Nephron (organoid): ENCODE measurements at regions not wholly inside any gene's neighbourhood (a gene's known extent, or its start where the extent isn't known, plus 50 kb on each side); places are given as distances from the start of the nearest gene placed in this dataset.

Experiments used
- H3K27ac Mint-ChIP-seq, 3 experiments: 2 replicates each; pipeline ENCODE4 v1.8.0; 2020; ENCODE audit warnings: mixed read lengths in 3 of 3, mild to moderate bottlenecking in 2 of 3, moderate library complexity in 1 of 3
- H3K27me3 Mint-ChIP-seq: 2 replicates; pipeline ENCODE4 v1.8.0; 2021; ENCODE audit warnings: low read depth, mild to moderate bottlenecking, moderate library complexity, mixed read lengths
- H3K36me3 Mint-ChIP-seq: 2 replicates; pipeline ENCODE4 v1.8.0; 2020; ENCODE audit warnings: low read depth, mixed read lengths
- H3K4me1 Mint-ChIP-seq: 2 replicates; pipeline ENCODE4 v1.8.0; 2020; ENCODE audit warnings: mixed read lengths
- H3K4me3 Mint-ChIP-seq, 3 experiments: 2 replicates each; pipeline ENCODE4 v1.8.0; 2020; ENCODE audit warnings: mild to moderate bottlenecking in 3 of 3, mixed read lengths in 3 of 3, moderate library complexity in 2 of 3
- H3K9me3 Mint-ChIP-seq: 2 replicates; pipeline ENCODE4 v1.8.0; 2020; ENCODE audit warnings: mixed read lengths
- TF ChIP-seq, protein P1 (sequence below), 3 experiments: fragments of 200-600 bp; sonication (generic); IDR thresholded peaks; one replicate each; pipeline ENCODE4 v1.5.0; 2021; ENCODE audit warnings: antibody characterized with exemption in 3 of 3; ENCODE audit not compliant: unreplicated experiment in 3 of 3

DNA sequence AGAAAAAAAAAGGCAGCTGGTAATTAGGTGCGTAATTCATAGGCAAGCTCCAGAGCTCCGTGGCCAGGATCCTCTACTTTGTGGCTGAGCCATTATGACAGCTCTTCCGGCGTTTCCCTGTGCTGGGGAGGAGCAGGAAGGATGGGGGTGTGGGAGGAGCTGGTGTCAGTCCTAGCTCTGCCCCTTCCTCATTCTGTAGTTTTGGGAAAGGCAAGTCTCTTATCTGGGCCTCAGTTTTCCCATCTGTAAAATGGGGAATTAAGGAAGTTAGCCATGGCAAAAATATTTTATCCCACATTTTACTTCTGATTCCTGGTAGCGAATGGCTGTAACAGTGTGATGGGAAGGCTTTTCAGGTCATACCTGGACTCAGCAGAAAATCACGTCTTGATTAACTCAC lies 81.1 kb downstream of the SEC61B start:
- H3K27me3 Mint-ChIP-seq = peaks cover 3% of the 10 kb centered on the region
- TF ChIP-seq, protein P1, sequence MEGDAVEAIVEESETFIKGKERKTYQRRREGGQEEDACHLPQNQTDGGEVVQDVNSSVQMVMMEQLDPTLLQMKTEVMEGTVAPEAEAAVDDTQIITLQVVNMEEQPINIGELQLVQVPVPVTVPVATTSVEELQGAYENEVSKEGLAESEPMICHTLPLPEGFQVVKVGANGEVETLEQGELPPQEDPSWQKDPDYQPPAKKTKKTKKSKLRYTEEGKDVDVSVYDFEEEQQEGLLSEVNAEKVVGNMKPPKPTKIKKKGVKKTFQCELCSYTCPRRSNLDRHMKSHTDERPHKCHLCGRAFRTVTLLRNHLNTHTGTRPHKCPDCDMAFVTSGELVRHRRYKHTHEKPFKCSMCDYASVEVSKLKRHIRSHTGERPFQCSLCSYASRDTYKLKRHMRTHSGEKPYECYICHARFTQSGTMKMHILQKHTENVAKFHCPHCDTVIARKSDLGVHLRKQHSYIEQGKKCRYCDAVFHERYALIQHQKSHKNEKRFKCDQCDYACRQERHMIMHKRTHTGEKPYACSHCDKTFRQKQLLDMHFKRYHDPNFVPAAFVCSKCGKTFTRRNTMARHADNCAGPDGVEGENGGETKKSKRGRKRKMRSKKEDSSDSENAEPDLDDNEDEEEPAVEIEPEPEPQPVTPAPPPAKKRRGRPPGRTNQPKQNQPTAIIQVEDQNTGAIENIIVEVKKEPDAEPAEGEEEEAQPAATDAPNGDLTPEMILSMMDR (IDR thresholded peaks at IDR 0.05; ENCODE audit: unreplicated experiment in 3 of 3) = no peak
- H3K36me3 Mint-ChIP-seq = no peaks in the 10 kb centered on the region
- H3K27ac Mint-ChIP-seq = no peak overlapping the region
- H3K4me1 Mint-ChIP-seq = no peaks in the 10 kb centered on the region
- no peak overlapping the region for H3K4me3 Mint-ChIP-seq
- H3K9me3 Mint-ChIP-seq = no peaks in the 10 kb centered on the region

DNA sequence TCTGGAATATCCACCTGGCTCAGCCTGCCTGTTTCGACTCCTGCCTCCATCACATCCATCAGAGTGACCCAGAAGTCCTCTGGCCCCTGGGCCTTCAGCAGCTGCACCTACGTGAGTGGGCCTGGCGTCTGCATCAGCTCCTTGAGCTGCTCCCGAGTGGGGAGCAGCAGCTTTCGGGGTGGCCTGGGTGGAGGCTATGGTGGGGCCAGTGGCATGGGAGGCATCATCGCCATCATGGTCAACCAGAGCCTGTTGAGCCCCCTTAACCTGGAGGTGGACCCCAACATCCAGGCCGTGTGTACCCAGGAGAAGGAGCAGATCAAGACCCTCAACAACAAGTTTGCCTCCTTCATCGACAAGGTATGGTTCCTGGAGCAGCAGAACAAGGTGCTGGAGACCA lies 83.0 kb downstream of the SEC61B start:
- no peaks in the 10 kb centered on the region for H3K4me1 Mint-ChIP-seq
- H3K9me3 Mint-ChIP-seq = no peaks in the 10 kb centered on the region

DNA sequence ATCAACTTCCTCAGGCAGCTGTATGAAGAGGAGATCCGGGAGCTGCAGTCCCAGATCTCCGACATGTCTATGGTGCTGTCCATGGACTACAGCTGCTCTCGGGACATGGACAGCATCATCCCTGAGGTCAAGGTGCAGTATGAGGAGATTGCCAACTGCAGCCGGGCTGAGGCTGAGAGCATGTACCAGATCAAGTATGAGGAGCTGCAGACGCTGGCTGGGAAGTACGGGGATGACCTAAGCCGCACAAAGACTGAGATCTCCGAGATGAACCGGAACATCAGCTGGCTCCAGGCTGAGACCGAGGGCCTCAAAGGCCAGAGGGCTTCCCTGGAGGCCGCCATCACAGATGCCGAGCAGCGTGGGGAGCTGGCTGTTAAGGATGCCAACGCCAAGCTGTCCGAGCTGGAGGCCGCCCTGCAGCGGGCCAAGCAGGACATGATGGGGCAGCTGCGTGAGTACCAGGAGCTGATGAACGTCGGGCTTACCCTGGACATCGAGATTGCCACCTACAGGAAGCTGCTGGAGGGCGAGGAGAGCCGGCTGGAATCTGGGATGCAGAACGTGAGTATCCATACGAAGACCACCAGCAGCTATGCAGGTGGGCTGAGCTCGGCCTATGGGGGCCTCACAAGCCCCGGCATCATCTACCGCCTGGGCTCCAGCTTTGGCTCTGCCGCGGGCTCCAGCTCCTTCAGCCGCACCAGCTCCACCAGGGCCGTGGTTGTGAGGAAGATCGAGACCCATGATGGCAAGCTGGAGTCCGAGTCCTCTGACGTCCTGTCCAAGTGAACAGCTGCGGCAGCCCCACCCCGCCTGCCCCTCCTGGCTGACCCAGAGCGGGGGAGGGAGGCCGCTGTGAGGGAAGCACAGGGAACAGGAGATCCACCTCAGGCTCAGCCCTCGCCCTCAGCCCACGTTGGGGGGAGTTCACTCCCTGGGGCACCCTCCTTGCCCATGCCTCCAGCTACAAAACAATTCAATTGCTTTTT lies 84.0 kb downstream of the SEC61B start:
- Mint-ChIP-seq H3K9me3 (no peaks in the 10 kb centered on the region), H3K4me3 (no peak overlapping the region), H3K4me1 (no peaks in the 10 kb centered on the region)

More for the DNA sequence above, 83.0 kb downstream of the SEC61B start:
- TF ChIP-seq, protein P1 (IDR thresholded peaks at IDR 0.05; ENCODE audit: unreplicated experiment in 3 of 3) = no peak
- H3K36me3 Mint-ChIP-seq = no peaks in the 10 kb centered on the region
- H3K27me3 Mint-ChIP-seq = peaks cover 3% of the 10 kb centered on the region
- H3K27ac Mint-ChIP-seq = no peak overlapping the region
- H3K4me3 Mint-ChIP-seq = no peak overlapping the region

DNA sequence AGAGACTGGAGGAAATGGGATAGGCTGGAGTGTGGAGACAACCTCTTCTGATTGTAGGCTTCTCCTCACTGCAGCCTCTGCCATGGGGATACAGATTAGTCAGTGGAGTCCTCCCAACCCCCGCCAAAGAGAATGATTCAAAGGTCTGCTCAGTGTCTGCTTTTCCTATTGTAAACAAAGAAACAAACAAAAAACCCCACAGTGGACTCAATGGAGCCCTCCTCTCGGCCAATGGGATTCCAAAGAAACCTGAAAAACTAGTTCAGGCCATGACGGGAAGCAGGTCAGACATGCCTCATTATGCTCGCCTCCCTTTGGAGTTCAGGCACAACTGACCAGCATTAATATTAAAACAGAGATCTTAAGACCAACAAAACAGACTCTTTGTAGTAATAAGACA lies 85.8 kb downstream of the SEC61B start:
- Mint-ChIP-seq H3K36me3 (no peaks in the 10 kb centered on the region), H3K9me3 (no peaks in the 10 kb centered on the region), H3K27ac (peak overlapping the region in 2 of 3 experiments; percentile 62 to 74), H3K4me3 (no peak overlapping the region), H3K4me1 (no peaks in the 10 kb centered on the region), H3K27me3 (peaks cover 7% of the 10 kb centered on the region)
- TF ChIP-seq, protein P1 (IDR thresholded peaks at IDR 0.05; ENCODE audit: unreplicated experiment in 3 of 3) = no peak

More for the DNA sequence above, 84.0 kb downstream of the SEC61B start:
- TF ChIP-seq, protein P1 (IDR thresholded peaks at IDR 0.05; ENCODE audit: unreplicated experiment in 3 of 3) = no peak
- Mint-ChIP-seq H3K27me3 (peaks cover 3% of the 10 kb centered on the region), H3K36me3 (no peaks in the 10 kb centered on the region), H3K27ac (no peak overlapping the region)

DNA sequence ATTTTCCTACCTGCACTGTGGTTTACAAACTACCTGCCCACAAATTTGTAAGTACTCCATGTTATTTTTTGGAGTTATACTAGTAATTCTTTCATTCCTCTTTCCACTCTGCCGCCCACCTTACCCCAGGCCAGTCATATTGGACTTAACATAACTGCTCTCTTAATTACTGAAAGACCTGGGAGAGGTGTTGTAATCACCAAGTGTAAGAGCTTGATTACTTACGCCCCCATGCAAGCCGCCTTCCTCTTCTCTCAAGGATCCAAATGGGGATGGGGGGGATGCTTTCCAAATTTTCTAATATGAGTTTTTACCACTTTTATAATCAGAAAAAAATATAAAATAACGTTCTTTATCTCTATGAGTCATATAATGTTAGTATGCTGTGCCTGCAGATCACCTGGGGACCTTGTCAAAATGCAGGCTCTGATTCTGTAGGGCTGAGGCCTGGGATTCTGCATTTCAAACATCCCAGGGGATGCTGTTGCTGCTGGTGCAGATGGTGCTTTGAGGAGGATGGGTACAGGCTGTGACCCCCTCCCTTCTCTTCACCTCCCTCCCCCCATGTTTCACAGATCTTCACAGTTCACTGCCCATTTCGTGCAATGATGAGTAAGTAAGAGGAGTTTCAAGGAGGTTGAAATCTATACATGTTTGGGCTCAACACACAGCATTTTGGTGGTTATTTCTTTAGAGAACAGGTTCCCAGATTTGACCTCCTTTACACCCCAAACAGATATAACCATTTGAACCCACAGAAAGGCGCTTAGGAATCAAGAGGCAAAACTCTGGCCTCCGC lies 87.3 kb downstream of the SEC61B start:
- H3K27me3 Mint-ChIP-seq = peaks cover 7% of the 10 kb centered on the region
- TF ChIP-seq, protein P1 (IDR thresholded peaks at IDR 0.05; ENCODE audit: unreplicated experiment in 3 of 3) = no peak
- H3K9me3 Mint-ChIP-seq = no peaks in the 10 kb centered on the region
- peak overlapping the region in 1 of 3 experiments; percentile 74 for H3K27ac Mint-ChIP-seq
- no peaks in the 10 kb centered on the region for H3K36me3 Mint-ChIP-seq
- H3K4me3 Mint-ChIP-seq = no peak overlapping the region
- no peaks in the 10 kb centered on the region for H3K4me1 Mint-ChIP-seq
